ENCODE measurements at regions not wholly inside any gene's neighbourhood (a gene's known extent, or its start where the extent isn't known, plus 50 kb on each side); places are given as distances from the start of the nearest gene placed in this dataset.

GRCh38 chr5:92741906-92742305 is 839.1 kb downstream of the NR2F1-AS1 start:
- no peak for TF ChIP-seq POLR2A (IDR thresholded peaks at IDR 0.05; ENCODE audit: low read length)
- no peak for TF ChIP-seq GATA1 (IDR thresholded peaks at IDR 0.05; ENCODE audit: low read depth, low read length)
